VCaP (cell line): ENCODE measurements at regions not wholly inside any gene's neighbourhood (a gene's known extent, or its start where the extent isn't known, plus 50 kb on each side); places are given as distances from the start of the nearest gene placed in this dataset.
A peak's percentile ranks its signal among the peaks of the same experiment; 100 is the strongest.
"Not testable (repeated sequence)": the region's sequence is repeated elsewhere in the genome, so short reads cannot be mapped to it uniquely, and the experiment has no call there.

Experiments used
- H3K27ac ChIP-seq: fragments of 450-650 bp; 2 replicates; pipeline ENCODE4 v1.5.1; 2017
- TF ChIP-seq, protein P1 (sequence below): fragments of 450-650 bp; conservative IDR thresholded peaks from 2 replicates; pipeline ENCODE4 v1.5.1; 2017; ENCODE audit warnings: mild to moderate bottlenecking, moderate library complexity

DNA sequence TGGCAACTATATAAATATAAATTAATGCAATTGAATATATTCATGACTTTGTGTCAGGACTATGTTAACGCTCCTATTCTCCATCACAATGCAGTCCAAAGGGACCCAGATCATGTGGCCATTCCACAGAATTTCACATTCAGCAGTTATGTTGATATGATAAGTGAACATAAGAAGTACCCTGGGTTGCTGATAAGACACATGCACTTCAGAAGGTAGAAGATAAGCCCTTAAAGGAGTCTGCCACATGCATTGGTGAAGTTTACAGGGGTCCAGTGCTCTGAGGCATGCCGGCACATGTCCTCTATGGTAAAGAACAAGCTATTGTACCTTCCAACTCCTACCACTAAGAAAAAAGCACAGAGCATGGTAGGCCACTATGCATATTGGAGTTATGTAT is 76.4 kb downstream of the PHAX start:
- TF ChIP-seq, protein P1, sequence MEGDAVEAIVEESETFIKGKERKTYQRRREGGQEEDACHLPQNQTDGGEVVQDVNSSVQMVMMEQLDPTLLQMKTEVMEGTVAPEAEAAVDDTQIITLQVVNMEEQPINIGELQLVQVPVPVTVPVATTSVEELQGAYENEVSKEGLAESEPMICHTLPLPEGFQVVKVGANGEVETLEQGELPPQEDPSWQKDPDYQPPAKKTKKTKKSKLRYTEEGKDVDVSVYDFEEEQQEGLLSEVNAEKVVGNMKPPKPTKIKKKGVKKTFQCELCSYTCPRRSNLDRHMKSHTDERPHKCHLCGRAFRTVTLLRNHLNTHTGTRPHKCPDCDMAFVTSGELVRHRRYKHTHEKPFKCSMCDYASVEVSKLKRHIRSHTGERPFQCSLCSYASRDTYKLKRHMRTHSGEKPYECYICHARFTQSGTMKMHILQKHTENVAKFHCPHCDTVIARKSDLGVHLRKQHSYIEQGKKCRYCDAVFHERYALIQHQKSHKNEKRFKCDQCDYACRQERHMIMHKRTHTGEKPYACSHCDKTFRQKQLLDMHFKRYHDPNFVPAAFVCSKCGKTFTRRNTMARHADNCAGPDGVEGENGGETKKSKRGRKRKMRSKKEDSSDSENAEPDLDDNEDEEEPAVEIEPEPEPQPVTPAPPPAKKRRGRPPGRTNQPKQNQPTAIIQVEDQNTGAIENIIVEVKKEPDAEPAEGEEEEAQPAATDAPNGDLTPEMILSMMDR: no peak
- H3K27ac ChIP-seq: no peak overlapping the region

DNA sequence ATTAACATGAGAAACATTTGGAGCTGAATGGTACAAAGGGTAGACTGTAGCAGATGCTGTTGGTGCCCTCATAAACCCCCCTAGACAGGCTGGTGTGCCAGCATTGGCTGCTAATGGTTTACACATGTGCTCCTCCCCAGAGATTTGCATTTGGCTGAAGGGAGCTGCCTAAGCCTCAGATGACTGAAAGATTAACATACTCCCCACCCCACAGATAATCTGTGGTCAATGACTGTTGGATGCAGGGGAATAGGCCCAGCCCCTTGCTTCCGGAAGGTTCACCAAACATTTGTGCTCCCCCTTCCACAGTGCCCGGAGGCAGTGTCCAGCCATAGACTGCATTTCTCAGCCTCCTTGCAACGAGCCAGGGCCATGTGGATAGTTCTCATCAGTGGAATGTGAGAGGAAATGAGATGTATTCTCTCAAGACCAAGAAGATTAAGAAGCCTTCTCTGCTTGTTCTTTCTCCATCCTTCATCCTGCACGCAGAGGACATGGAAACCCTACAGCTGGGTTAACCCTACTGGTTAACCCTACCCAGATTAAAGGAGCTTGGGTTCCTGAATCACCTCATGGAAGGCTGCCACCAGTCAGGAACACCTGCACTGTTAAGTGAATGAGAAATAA is 79.6 kb downstream of the PHAX start:
- peak overlapping the region; percentile 30 for H3K27ac ChIP-seq
- TF ChIP-seq, protein P1: no peak

DNA sequence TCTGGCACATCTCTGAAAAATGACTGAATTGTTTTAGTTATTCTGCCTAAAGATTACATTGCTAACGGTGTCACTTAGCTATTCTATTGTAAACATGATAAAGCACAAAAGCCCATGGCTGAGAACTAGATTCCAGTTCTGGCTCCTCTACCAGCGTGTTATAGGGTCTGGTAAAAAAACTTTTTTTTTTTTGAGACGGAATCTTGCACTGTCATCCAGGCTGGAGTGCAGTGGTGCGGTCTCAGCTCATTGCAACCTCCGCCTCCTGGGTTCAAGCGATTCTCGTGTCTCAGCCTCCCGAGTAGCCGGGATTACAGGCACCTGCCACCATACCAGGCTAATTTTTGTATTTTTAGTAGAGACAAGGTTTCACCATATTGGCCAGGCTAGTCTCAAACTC is 80.6 kb downstream of the PHAX start:
- not testable (repeated sequence) for H3K27ac ChIP-seq

DNA sequence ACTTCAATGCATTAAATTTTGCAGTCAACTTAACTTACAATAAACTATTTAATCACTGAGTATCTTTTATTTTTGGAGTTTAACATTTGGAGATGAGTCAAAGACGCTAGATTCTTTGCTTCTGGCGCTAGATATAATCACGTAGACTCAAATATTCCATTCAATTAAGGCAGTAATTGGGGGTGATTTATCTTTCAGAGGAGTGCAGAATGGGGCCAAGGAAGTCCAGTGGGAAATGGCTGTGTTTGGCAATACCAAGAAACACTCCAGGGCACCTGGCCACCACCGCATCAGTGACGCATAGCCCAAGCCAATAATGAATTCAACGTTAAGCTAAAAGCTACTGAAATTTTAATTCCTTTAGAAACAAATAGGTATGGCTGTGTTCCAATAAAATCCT is 81.2 kb downstream of the PHAX start:
- TF ChIP-seq, protein P1: no peak
- no peak overlapping the region for H3K27ac ChIP-seq

DNA sequence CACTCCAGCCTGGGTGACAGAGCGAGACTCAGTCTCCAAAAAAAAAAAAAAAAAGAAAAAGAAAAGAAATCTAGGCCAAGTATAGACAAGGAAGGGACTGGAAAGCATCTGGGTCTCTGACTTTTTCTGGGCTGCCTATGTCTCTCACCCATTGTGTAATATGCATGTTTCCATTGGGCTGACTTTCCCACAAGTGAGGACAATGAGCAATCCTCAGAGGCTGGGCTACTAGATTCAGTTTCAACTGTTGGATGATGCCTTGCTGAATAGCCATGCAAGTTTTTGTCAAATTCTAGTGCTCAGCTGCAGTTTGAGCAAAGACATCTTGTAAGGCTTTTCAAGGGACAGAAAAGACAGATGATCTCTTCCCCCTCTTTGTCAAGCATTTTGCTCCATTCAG is 82.1 kb downstream of the PHAX start:
- TF ChIP-seq, protein P1: no peak
- H3K27ac ChIP-seq: no peak overlapping the region

DNA sequence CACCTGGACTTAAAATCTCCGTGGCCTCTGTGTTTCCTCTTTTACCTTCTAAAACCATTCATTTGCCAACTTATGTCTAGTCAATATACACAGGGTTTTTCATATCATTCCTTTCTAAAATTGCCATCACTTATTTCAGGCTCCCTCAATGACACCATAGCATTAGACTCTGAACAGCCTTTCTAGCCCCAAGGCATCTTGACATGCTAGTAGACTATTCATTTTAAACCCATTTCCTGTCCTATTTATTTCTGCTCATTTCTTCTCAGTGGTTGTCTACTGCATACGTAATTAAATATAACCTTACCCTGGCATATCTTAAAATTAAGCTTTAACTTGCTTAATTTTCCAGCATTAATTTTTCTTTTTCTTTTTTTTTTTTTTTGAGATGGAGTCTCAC is 83.2 kb downstream of the PHAX start:
- TF ChIP-seq, protein P1: no peak

DNA sequence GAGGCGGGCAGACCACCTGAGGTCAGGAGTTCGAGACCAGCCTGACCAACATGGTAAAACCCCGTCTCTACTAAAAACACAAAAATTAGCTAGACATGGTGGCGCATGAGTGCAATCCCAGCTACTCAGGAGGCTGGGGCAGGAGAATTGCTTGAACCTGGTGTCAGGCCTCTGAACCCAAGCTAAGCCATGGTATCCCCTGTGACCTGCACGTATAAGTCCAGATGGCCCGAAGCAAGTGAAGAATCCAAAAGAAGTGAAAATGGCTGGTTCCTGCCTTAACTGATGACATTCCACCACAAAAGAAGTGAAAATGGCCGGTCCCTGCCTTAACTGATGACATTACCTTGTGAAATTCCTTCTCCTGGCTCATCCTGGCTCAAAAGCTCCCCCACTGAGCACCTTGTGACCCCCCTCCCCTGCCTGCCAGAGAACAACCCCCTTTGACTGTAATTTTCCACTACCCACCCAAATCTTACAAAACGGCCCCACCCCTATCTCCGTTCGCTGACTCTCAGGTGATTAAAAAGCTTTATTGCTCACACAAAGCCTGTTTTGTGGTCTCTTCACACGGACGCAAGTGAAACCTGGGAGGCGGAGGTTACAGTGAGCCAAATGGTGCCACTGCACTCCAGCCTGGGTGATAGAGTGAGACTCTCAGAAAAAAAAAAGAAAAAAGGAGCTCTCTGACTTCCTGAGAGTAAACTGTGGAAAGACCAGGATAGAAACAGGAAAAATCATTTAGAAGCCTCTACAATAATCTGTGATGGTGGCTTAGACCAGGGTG is 84.1 kb downstream of the PHAX start:
- not testable (repeated sequence) for H3K27ac ChIP-seq

More for the DNA sequence above, 83.2 kb downstream of the PHAX start:
- no peak overlapping the region for H3K27ac ChIP-seq

DNA sequence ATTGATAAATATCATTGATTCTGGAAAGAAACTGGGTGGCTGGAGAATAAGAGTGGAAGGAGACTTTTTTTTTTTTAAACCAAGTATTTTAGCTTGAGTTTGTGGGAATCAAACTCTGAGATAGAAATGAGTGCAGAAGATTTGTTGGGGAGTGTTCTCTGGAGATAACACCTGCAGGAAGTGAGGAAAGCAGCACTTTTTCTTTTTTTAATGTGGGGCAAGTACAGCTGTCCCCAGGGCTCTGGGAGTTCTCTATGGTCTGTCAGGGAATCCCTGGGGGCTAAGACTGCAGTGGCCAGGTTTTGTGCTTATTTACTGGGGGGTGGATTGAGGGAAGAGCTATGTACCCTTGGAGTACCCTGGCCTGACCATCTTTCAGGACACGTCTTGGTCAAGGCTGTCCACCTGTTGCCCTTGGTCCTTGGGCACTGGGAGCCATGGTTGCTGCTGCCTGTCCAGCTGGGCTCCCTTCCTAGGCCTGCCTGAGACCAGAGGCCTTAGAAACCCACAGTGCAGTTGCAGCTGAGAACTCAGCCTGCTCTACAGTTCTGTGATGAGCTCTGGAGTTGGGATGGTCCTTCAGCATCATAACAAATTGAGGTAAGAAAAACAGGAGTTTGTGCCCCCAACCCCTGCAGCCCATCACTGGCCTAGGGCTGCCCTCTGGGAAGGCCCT is 85.8 kb downstream of the PHAX start:
- TF ChIP-seq, protein P1: no peak
- H3K27ac ChIP-seq: no peak overlapping the region
